Neural cell (in vitro differentiated cells): ENCODE measurements at regions not wholly inside any gene's neighbourhood (a gene's known extent, or its start where the extent isn't known, plus 50 kb on each side); places are given as distances from the start of the nearest gene placed in this dataset.

Experiments used
- H2AFZ ChIP-seq: fragments of 200-600, 300-800 bp; sonication (generic), shearing (Covaris generic); 2 replicates; pipeline ENCODE4 v1.6.0; 2014; ENCODE audit warnings: low read depth, mild to moderate bottlenecking, antibody characterized with exemption, low read length, moderate library complexity
- H3F3A ChIP-seq: fragments of 200-600 bp; shearing (Covaris generic); 2 replicates; pipeline ENCODE4 v1.6.1; 2016; ENCODE audit warnings: mild to moderate bottlenecking, moderate library complexity, mixed read lengths, antibody characterized with exemption, low read length; ENCODE audit not compliant: insufficient read depth, poor library complexity, severe bottlenecking
- H3K27ac ChIP-seq: fragments of 200-600, 300-800 bp; sonication (generic), shearing (Covaris generic); 2 replicates; pipeline ENCODE4 v1.5.1; 2014; ENCODE audit warnings: mild to moderate bottlenecking, low read length, moderate library complexity
- H3K27me3 ChIP-seq: fragments of 300-800, 200-600 bp; sonication (generic), shearing (Covaris generic); 2 replicates; pipeline ENCODE4 v1.6.0; 2014; ENCODE audit warnings: mild to moderate bottlenecking, low read depth, low read length, moderate library complexity; ENCODE audit not compliant: insufficient read depth
- H3K36me3 ChIP-seq: fragments of 300-800, 200-600 bp; sonication (generic), shearing (Covaris generic); 2 replicates; pipeline ENCODE4 v1.5.1; 2014; ENCODE audit warnings: mild to moderate bottlenecking, antibody characterized with exemption, low read length, moderate library complexity; ENCODE audit not compliant: insufficient read depth
- H3K4me2 ChIP-seq: fragments of 300-800, 200-600 bp; sonication (generic), shearing (Covaris generic); 2 replicates; pipeline ENCODE4 v1.6.0; 2014; ENCODE audit warnings: mild to moderate bottlenecking, low read length
- H3K4me3 ChIP-seq: fragments of 300-800, 200-600 bp; sonication (generic), shearing (Covaris generic); 2 replicates; pipeline ENCODE4 v1.5.1; 2014; ENCODE audit warnings: mild to moderate bottlenecking, low read length, moderate library complexity
- H3K79me2 ChIP-seq: fragments of 200-600 bp; shearing (Covaris generic); replicated peaks from 2 replicates; pipeline ENCODE4 v1.6.0; 2014; ENCODE audit warnings: mild to moderate bottlenecking, low read length, moderate library complexity; ENCODE audit not compliant: insufficient read depth
- H3K9ac ChIP-seq: fragments of 300-800, 200-600 bp; sonication (generic), shearing (Covaris generic); 2 replicates; pipeline ENCODE4 v1.6.1; 2016; ENCODE audit warnings: mild to moderate bottlenecking, low read length, mixed read lengths
- H3K9me2 ChIP-seq: fragments of 200-600 bp; shearing (Covaris generic); 2 replicates; pipeline ENCODE4 v1.6.1; 2016; ENCODE audit warnings: mild to moderate bottlenecking, low read length, mixed read lengths; ENCODE audit not compliant: insufficient read depth
- H3K9me3 ChIP-seq: fragments of 200-600, 300-800 bp; sonication (generic), shearing (Covaris generic); 2 replicates; pipeline ENCODE4 v1.6.1; 2016; ENCODE audit warnings: mild to moderate bottlenecking, mixed run types, low read length, moderate library complexity, mixed read lengths
- H4K20me1 ChIP-seq: fragments of 200-600 bp; shearing (Covaris generic); 2 replicates; pipeline ENCODE4 v1.6.1; 2016; ENCODE audit warnings: mild to moderate bottlenecking, mixed run types; ENCODE audit not compliant: insufficient read depth
- CTCF ChIP-seq: fragments of 450-650 bp; IDR thresholded peaks from 2 replicates; pipeline ENCODE4 v1.5.1; 2014; ENCODE audit warnings: antibody characterized with exemption, mild to moderate bottlenecking, moderate library complexity; ENCODE audit not compliant: poor library complexity, severe bottlenecking
- EP300 ChIP-seq: fragments of 450-650 bp; conservative IDR thresholded peaks from 2 replicates; pipeline ENCODE4 v1.6.1; 2014; ENCODE audit warnings: antibody characterized with exemption, mild to moderate bottlenecking, moderate library complexity; ENCODE audit not compliant: poor library complexity, severe bottlenecking
- EZH2 ChIP-seq: fragments of 200-600, 300-800 bp; shearing (Covaris generic), sonication (generic); IDR thresholded peaks from 2 replicates; pipeline ENCODE4 v1.6.1; 2014; ENCODE audit warnings: antibody characterized with exemption, low read length, borderline replicate concordance, mild to moderate bottlenecking; ENCODE audit not compliant: insufficient read depth, poor library complexity, severe bottlenecking
- MXI1 ChIP-seq: fragments of 450-650 bp; conservative IDR thresholded peaks from 2 replicates; pipeline ENCODE4 v1.6.1; 2014; ENCODE audit warnings: antibody characterized with exemption, mild to moderate bottlenecking; ENCODE audit not compliant: poor library complexity, severe bottlenecking
- POLR2AphosphoS5 ChIP-seq: IDR thresholded peaks from 2 replicates; pipeline ENCODE4 v1.6.1; 2012
- RAD21 ChIP-seq: fragments of 450-650 bp; conservative IDR thresholded peaks from 2 replicates; pipeline ENCODE4 v1.6.1; 2014; ENCODE audit warnings: antibody characterized with exemption, mild to moderate bottlenecking, moderate library complexity
- REST ChIP-seq: IDR thresholded peaks from 2 replicates; pipeline ENCODE4 v1.6.1; 2012; ENCODE audit warnings: borderline replicate concordance
- SMC3 ChIP-seq: fragments of 450-650 bp; conservative IDR thresholded peaks from 2 replicates; pipeline ENCODE4 v1.6.1; 2014; ENCODE audit warnings: antibody characterized with exemption, mild to moderate bottlenecking, moderate library complexity; ENCODE audit not compliant: poor library complexity
- TAF1 ChIP-seq: IDR thresholded peaks from 2 replicates; pipeline ENCODE4 v1.6.1; 2012; ENCODE audit warnings: low read depth

- Histone ChIP-seq H3F3A (no peaks in the 10 kb centered on the region), H3K9me3 (no peaks in the 10 kb centered on the region), H3K27ac (no peak overlapping the region), H3K9ac (no peak overlapping the region), H3K36me3 (no peaks in the 10 kb centered on the region), H3K9me2 (no peaks in the 10 kb centered on the region), H4K20me1 (no peaks in the 10 kb centered on the region), H3K79me2 (no peaks in the 10 kb centered on the region), H2AFZ (no peak overlapping the region), H3K4me2 (no peak overlapping the region), H3K4me3 (no peak overlapping the region), H3K27me3 (no peaks in the 10 kb centered on the region)
- TF ChIP-seq RAD21 (no peak), REST (no peak), CTCF (no peak), POLR2AphosphoS5 (no peak), SMC3 (no peak), MXI1 (no peak), TAF1 (no peak), EZH2 (no peak), EP300 (no peak)
Measured at GRCh38 chr6:2481307-2481706, 235.9 kb upstream of the GMDS start.

GRCh38 chr6:2480267-2480966 is 235.0 kb upstream of the GMDS start:
- Histone ChIP-seq H3K27ac (no peak overlapping the region), H3K79me2 (no peaks in the 10 kb centered on the region), H3F3A (no peaks in the 10 kb centered on the region), H3K4me3 (no peak overlapping the region), H3K9me2 (no peaks in the 10 kb centered on the region), H3K4me2 (no peak overlapping the region), H2AFZ (no peak overlapping the region), H3K36me3 (no peaks in the 10 kb centered on the region), H4K20me1 (no peaks in the 10 kb centered on the region), H3K27me3 (no peaks in the 10 kb centered on the region), H3K9ac (no peak overlapping the region), H3K9me3 (no peaks in the 10 kb centered on the region)
- TF ChIP-seq TAF1 (no peak), POLR2AphosphoS5 (no peak), EZH2 (no peak), REST (no peak), SMC3 (no peak), MXI1 (no peak), EP300 (no peak), CTCF (no peak), RAD21 (no peak)
